ENCODE measurements at regions not wholly inside any gene's neighbourhood (a gene's known extent, or its start where the extent isn't known, plus 50 kb on each side); places are given as distances from the start of the nearest gene placed in this dataset.

DNA sequence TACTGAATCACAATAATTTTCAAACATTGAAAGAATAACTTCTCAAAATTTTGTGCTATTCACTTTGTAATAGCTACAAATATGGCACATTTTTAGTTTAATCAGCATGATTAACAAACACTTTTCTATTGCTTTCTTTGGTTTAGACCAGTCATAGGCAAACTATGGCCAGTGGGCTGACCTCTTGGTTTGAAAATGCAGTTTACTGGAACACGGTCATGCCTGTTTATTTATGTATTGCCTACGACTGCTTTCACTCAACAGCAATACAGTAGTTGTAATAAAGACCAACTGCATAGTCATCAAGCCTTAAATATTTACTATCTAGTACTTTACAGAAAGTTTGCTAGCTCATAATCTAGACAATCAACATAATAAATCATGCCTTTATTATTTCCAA lies 810.8 kb downstream of the TLE1 start:
- Histone ChIP-seq H3K27ac (ENCODE audit: low read depth, low read length) (no peak overlapping the region), H3K36me3 (ENCODE audit: low read length) (no peaks in the 10 kb centered on the region), H3K9me2 (replicated peaks; ENCODE audit: insufficient read depth, low read length) (no peaks in the 10 kb centered on the region; the same call in 1 of the 2 replicates), H3K9ac (ENCODE audit: low read length) (no peak overlapping the region), H2AFZ (ENCODE audit: low read depth, low read length, severe bottlenecking) (no peak overlapping the region), H3F3A (ENCODE audit: insufficient read depth) (no peaks in the 10 kb centered on the region), H3K9me3 (ENCODE audit: insufficient read depth, low read length) (no peaks in the 10 kb centered on the region), H3K27me3 (ENCODE audit: low read length) (no peaks in the 10 kb centered on the region), H3K79me2 (ENCODE audit: insufficient read depth, low read length) (no peaks in the 10 kb centered on the region), H3K4me3 (ENCODE audit: insufficient read depth, low read length, poor library complexity, severe bottlenecking) (no peak overlapping the region), H3K4me2 (ENCODE audit: low read depth, low read length, poor library complexity, severe bottlenecking) (no peak overlapping the region), H4K20me1 (ENCODE audit: low read depth, low read length) (no peaks in the 10 kb centered on the region)
- TF ChIP-seq EZH2phosphoT487 (conservative IDR thresholded peaks at IDR 0.05; ENCODE audit: low read length) (no peak), CTCF (IDR thresholded peaks at IDR 0.05; ENCODE audit: insufficient read depth, low read length, poor library complexity, severe bottlenecking) (no peak)

DNA sequence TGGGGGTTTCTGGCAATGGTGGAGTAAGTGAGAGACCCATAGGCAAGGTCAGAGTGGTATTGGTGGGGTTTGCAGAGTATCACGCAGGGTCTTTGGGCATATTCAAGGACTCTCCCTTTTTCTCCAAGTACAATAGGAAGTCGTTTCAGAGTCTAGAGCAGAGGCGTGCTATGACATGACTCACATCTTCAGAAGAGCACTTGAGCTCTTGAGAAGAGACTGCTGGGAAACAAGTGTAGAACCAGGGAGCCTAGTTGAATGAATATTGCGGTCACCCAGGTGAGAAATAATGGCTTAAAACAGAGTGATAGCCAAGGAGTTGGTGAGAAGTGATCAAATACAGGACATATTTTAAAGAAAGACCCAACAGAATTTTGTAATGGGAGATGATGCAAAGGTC lies 813.4 kb downstream of the TLE1 start:
- no peaks in the 10 kb centered on the region for H3F3A ChIP-seq (ENCODE audit: insufficient read depth)
- no peaks in the 10 kb centered on the region for H4K20me1 ChIP-seq (ENCODE audit: low read depth, low read length)
- no peaks in the 10 kb centered on the region; the same call in 1 of the 2 replicates for H3K9me2 ChIP-seq (replicated peaks; ENCODE audit: insufficient read depth, low read length)
- H3K27ac ChIP-seq (ENCODE audit: low read depth, low read length), result no peak overlapping the region
- H3K27me3 ChIP-seq (ENCODE audit: low read length), result no peaks in the 10 kb centered on the region
- no peak overlapping the region for H2AFZ ChIP-seq (ENCODE audit: low read depth, low read length, severe bottlenecking)
- no peaks in the 10 kb centered on the region for H3K79me2 ChIP-seq (ENCODE audit: insufficient read depth, low read length)
- TF ChIP-seq EZH2phosphoT487 (conservative IDR thresholded peaks at IDR 0.05; ENCODE audit: low read length) (no peak), CTCF (IDR thresholded peaks at IDR 0.05; ENCODE audit: insufficient read depth, low read length, poor library complexity, severe bottlenecking) (no peak)
- no peak overlapping the region for H3K4me2 ChIP-seq (ENCODE audit: low read depth, low read length, poor library complexity, severe bottlenecking)
- H3K9ac ChIP-seq (ENCODE audit: low read length), result no peak overlapping the region
- H3K4me3 ChIP-seq (ENCODE audit: insufficient read depth, low read length, poor library complexity, severe bottlenecking), result no peak overlapping the region
- H3K9me3 ChIP-seq (ENCODE audit: insufficient read depth, low read length), result no peaks in the 10 kb centered on the region
- H3K36me3 ChIP-seq (ENCODE audit: low read length), result no peaks in the 10 kb centered on the region

DNA sequence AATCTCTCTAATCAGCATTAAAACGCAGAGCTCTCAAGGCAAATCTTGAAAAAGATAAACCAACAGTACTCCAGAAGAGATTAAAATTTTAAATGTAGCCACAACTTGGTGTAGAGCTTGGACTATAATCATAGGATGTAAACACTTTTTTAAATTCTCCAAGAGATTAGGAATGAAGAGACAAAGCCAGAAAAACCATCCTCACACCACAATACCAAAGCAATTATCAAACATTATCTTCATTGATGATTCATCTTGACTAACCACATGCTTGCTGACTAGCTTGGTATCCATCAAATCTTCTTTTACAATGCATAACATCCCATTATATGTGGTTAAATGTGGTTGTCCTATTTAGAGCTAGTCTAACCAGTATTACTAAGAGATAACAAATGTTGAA lies 815.1 kb downstream of the TLE1 start:
- TF ChIP-seq CTCF (IDR thresholded peaks at IDR 0.05; ENCODE audit: insufficient read depth, low read length, poor library complexity, severe bottlenecking) (no peak), EZH2phosphoT487 (conservative IDR thresholded peaks at IDR 0.05; ENCODE audit: low read length) (no peak)
- Histone ChIP-seq H3F3A (ENCODE audit: insufficient read depth) (no peaks in the 10 kb centered on the region), H3K27ac (ENCODE audit: low read depth, low read length) (no peak overlapping the region), H2AFZ (ENCODE audit: low read depth, low read length, severe bottlenecking) (no peak overlapping the region), H3K36me3 (ENCODE audit: low read length) (no peaks in the 10 kb centered on the region), H4K20me1 (ENCODE audit: low read depth, low read length) (no peaks in the 10 kb centered on the region), H3K9ac (ENCODE audit: low read length) (no peak overlapping the region), H3K9me2 (replicated peaks; ENCODE audit: insufficient read depth, low read length) (no peaks in the 10 kb centered on the region; the same call in 1 of the 2 replicates), H3K79me2 (ENCODE audit: insufficient read depth, low read length) (no peaks in the 10 kb centered on the region), H3K4me2 (ENCODE audit: low read depth, low read length, poor library complexity, severe bottlenecking) (no peak overlapping the region), H3K4me3 (ENCODE audit: insufficient read depth, low read length, poor library complexity, severe bottlenecking) (no peak overlapping the region), H3K9me3 (ENCODE audit: insufficient read depth, low read length) (no peaks in the 10 kb centered on the region), H3K27me3 (ENCODE audit: low read length) (no peaks in the 10 kb centered on the region)
